ENCODE measurements at regions not wholly inside any gene's neighbourhood (a gene's known extent, or its start where the extent isn't known, plus 50 kb on each side); places are given as distances from the start of the nearest gene placed in this dataset.

GRCh38 chr4:161222889-161223288 lies 940.9 kb downstream of the FSTL5 start:
- no peak for DNase-seq

- DNase-seq: no peak
Observed at GRCh38 chr4:161208564-161208963, 955.2 kb downstream of the FSTL5 start.

- no peak for DNase-seq
Observed at GRCh38 chr4:161206528-161207080, 957.2 kb downstream of the FSTL5 start.

- no peak for DNase-seq
Observed at GRCh38 chr4:161203865-161204264, 959.9 kb downstream of the FSTL5 start.

GRCh38 chr4:161197912-161198311 lies 965.9 kb downstream of the FSTL5 start:
- DNase-seq: peak; percentile 15

- no peak for DNase-seq
Observed at GRCh38 chr4:161197474-161197873, 966.3 kb downstream of the FSTL5 start.

- peak; percentile 22 for DNase-seq
Observed at GRCh38 chr4:161189286-161190134, 974.3 kb downstream of the FSTL5 start.

- no peak for DNase-seq
Observed at GRCh38 chr4:161188578-161188977, 975.2 kb downstream of the FSTL5 start.

GRCh38 chr4:161187569-161187968 lies 976.2 kb downstream of the FSTL5 start:
- no peak for DNase-seq

GRCh38 chr4:161186750-161187149 lies 977.0 kb downstream of the FSTL5 start:
- no peak for DNase-seq

GRCh38 chr4:161186012-161186411 lies 977.8 kb downstream of the FSTL5 start:
- peak; percentile 0 for DNase-seq

- no peak for DNase-seq
Observed at GRCh38 chr4:161183729-161184128, 980.1 kb downstream of the FSTL5 start.

GRCh38 chr4:161182913-161183312 lies 980.9 kb downstream of the FSTL5 start:
- DNase-seq: no peak

GRCh38 chr4:161178310-161178709 lies 985.5 kb downstream of the FSTL5 start:
- no peak for DNase-seq

GRCh38 chr4:161172396-161173026 lies 991.3 kb downstream of the FSTL5 start:
- no peak for DNase-seq

GRCh38 chr4:161167539-161167938 lies 996.3 kb downstream of the FSTL5 start:
- DNase-seq: no peak

- no peak for DNase-seq
Observed at GRCh38 chr4:161160718-161161117, 1003.1 kb downstream of the FSTL5 start.

GRCh38 chr4:161148051-161148450 lies 1015.7 kb downstream of the FSTL5 start:
- no peak for DNase-seq

- DNase-seq: no peak
Observed at GRCh38 chr4:161143375-161143774, 1020.4 kb downstream of the FSTL5 start.

GRCh38 chr4:161134795-161135194 lies 1029.0 kb downstream of the FSTL5 start:
- DNase-seq: no peak

GRCh38 chr4:161133586-161134276 lies 1030.1 kb downstream of the FSTL5 start:
- DNase-seq: peak; percentile 1

GRCh38 chr4:161132715-161133425 lies 1030.9 kb downstream of the FSTL5 start:
- no peak for DNase-seq

- DNase-seq: peak; percentile 24
Observed at GRCh38 chr4:161121451-161121850, 1042.3 kb downstream of the FSTL5 start.
